GM19035 (cell line): ENCODE measurements at regions not wholly inside any gene's neighbourhood (a gene's known extent, or its start where the extent isn't known, plus 50 kb on each side); places are given as distances from the start of the nearest gene placed in this dataset.
"Not testable (repeated sequence)": the region's sequence is repeated elsewhere in the genome, so short reads cannot be mapped to it uniquely, and the experiment has no call there.

ENCODE experiments used
- ATAC-seq: cut with Tn5 transposase; IDR thresholded peaks from one replicate; pipeline ENCODE4 v1.9.1; 2021; ENCODE audit not compliant: unreplicated experiment

DNA sequence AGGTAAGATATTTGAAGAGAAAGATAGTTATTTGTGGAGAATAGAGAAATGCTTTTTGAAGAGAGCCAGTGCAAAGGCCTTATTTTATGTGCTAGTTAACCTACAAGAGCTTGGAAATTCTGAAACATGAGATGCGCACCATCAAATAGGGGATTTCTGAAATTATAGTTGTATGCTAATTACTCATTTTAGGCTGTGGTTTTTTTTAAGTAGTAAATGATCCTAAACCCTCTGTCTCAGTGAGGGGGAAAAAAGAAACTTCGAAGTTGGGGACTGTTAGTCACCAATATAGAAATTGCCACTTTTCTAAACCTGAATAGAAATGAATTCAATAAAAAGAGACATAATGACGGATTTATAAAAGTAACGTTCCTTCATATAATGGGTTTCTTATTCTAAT is 119.3 kb upstream of the MDFIC start:
- ATAC-seq, result no peak

DNA sequence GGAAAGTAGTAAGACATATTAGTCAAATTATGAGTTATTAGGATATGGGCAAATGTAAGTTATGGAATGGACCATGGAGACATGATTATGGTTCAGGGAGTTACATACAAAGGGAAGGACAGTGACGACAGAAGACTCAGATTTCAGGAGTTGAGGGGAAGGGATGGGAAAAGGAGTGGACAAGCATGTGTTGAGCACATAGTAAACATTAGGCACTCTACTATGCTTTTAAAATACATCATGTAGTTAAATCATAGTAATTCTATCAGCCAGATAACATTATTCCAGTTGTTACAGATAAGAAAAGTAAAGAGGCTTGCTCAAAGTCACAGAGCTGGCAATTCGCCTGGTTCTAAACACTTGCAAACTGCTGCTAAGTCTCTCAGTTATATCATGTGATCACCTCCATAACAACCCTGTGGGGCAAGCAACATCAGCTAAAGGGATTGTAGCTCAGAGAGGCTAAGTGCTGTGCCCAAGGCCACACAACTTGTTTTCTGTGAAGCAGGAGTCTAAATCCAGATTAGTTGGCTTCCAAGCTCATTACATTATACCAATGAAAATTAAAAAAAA is 115.2 kb upstream of the MDFIC start:
- no peak for ATAC-seq

- ATAC-seq, result no peak
Measured at GRCh38 chr7:114812570-114812969, 109.3 kb upstream of the MDFIC start.

DNA sequence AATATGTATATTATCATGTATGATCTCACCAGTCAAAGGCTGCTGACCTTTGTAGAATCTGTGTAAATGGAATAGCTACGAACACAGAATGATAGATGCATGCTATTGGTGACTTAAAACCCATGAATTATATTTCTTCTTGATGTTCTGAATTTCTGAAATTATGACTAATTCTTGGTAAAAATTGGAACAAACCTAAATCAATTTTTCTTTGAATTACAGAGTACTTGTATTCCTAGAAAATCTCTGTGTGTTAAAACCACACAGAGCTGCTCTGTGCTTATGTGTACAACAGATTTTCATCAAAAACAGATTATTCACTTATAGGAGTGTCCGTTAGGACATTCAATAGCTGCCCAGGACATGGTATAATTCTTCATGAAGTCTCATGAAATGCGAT is 108.3 kb upstream of the MDFIC start:
- ATAC-seq, result no peak

DNA sequence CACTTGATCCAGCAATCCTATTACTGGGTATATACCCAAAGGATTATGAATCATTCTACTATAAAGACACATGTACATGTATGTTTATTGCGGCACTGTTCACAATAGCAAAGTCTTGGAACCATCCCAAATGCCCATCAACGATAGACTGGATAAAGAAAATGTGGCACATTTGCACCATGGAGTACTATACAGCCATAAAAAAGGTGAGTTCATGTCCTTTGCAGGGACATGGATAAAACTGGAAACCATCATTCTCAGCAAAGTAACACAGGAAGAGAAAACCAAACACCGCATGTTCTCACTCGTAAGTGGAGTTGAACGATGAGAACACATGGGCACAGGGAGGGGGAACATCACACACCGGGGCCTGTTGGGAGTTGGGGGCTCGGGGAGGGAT is 104.9 kb upstream of the MDFIC start:
- ATAC-seq, result not testable (repeated sequence)

DNA sequence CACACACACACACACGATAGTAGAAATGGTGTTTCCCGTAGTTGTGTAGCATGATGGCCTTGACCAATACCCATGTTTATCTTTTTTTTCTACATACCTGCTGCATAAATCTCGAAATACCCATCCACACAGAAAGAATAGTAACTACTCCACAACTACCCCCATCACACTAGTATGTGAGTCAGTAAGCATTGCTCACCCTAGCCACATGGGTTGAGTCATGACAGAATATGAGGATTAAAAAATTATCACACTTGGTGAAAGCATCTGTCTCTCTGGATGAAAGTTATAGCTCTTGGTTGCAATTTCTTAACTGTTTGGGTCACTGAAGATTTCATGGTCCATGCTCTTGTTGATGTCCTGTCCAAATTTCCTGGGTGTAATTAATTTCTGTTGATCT is 103.4 kb upstream of the MDFIC start:
- no peak for ATAC-seq

DNA sequence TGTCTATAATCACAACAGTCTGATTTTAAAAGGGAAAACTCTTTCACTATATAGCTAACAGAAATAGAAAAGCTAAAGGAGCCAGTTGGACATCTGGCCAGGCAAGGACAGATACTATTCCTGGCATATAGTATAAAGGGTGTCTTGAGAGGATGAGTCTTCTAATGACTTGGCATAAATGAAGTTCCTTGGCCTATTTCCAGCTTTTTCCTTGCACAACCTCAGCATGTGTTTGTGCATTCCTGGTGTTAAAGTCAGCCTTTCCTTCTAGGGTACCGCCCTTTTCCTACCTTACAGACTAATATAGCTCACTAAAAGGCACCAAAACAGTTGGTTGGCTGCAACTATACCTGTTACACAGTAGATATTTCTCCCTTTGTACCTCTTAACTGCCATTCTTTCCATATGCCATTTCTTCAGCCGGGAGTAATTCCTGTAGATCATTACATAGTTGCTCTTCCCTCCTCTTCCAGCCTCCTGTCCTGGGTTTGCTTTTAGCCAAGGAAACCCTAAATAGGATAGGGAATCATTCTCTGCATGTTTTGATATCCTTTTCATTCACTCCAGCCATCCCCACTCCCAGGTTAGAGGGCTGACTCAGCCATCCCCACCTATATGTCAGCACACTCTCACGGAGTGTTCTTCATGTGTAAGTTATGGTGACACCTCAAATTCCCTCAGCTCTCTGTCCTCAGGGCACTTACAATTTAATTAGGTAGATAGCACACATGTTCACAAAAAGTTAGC is 102.1 kb upstream of the MDFIC start:
- no peak for ATAC-seq

DNA sequence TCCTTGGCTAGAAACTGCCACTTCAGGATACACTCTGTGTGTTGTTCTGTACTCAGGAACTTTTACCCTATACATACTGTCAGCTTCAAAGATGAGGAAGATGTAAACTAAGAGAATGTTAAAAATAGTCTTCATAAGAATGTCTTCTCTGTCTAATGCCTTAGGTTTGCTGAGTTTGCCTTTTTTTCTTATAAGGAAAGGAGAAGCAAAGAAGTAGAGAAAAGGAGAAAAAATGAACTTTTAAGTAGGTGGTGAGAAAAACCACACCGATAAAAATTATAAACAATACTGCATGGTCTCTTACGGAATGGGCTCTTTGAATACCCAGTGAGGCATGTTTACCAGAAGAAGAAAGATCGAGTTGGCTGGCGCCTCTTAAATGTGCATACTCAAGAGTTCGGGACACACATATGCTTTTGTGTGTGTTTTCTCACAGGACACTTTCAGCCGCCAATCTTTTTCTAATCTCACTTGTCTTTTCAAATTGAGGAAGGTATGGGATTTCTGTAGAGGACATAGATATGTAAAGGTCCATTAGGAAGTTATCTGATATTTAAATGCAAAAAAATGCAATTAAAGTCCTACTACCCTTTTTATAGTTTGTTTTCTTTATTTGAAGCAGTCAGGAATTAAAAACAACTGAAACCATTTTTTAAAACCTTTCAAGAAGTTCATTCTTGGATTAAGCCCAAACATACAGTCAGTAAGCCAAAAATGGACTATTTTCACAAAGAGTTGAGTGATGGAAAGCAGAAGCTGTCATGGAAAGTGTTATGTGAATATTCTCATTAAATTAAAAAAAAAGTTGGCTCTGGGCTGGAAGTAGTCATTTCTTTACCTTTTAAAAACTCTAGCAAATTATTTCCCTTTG is 100.6 kb upstream of the MDFIC start:
- ATAC-seq, result no peak

- no peak for ATAC-seq
Measured at GRCh38 chr7:114822131-114822530, 99.8 kb upstream of the MDFIC start.

DNA sequence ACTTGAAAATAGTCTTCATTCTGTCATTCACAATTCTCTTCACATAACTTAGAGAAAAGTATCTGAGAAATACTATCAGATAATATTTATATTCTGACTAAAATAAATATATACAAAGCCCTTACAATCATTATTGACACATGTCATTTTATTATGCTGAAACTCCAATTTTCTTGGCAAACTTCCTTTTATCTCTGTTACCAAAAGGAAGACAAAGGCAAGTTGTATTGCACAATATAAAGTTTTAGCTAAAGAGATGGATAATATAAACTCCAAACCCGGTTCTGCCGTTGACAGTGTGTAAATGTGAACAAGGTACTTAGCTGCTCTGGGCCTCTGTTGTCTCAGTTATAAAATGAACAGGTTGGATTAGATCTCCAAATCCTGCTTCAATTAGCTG is 99.0 kb upstream of the MDFIC start:
- no peak for ATAC-seq

- ATAC-seq, result no peak
Measured at GRCh38 chr7:114823290-114823689, 98.6 kb upstream of the MDFIC start.

- no peak for ATAC-seq
Measured at GRCh38 chr7:114825423-114825951, 96.4 kb upstream of the MDFIC start.

GRCh38 chr7:114830952-114831351 is 90.9 kb upstream of the MDFIC start:
- no peak for ATAC-seq

DNA sequence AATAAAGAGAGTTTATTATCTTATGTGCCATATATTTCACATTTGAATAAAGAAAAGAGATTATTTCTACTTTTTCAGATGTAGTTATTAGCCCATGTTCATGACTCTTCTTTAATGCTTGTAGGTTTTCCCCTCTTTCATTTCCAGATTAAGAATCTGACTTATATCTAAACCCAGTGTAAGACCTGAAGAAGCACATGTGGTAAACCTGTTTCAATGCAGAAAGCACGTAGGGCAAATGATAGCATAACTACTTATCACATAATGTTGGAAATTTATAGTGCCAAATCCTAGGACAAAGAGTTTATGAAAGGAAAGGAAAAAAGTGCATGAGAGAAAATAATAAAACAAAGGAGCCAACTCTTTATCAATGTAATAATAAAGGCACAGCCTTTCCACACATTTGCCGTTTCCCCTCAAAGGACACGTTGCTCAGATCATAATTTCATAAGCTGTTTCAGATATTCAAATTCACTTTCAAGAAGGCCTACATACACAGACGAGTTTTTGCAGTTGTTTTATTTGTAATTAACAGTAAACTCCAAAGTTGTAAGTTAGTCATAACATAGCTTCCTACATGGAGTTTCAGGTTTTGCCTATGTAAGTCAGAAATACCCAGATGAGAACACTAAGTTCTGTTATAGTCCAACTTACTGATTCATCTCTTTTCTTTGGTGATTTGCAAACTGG is 88.8 kb upstream of the MDFIC start:
- peak; percentile 95 for ATAC-seq

- ATAC-seq, result no peak
Measured at GRCh38 chr7:114835303-114835702, 86.6 kb upstream of the MDFIC start.

DNA sequence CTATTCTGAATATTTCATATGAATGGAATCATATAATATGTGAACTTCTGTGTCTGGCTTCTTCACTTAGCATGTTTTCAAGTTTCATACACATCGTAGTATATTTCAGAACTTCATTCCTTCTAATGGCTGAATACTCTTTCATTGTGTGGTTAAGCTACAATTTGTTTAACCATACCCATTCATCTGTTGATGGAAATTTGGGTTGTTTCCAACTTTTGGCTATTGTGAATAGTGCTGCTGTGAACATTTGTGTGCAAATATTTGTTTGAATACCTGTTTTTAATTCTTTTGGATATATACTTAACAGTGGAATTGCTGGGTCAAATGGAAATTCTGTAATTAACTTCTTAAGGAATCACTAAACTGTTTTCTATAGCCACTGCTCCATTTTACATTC is 86.0 kb upstream of the MDFIC start:
- ATAC-seq, result no peak

- no peak for ATAC-seq
Measured at GRCh38 chr7:114842551-114843065, 79.3 kb upstream of the MDFIC start.

DNA sequence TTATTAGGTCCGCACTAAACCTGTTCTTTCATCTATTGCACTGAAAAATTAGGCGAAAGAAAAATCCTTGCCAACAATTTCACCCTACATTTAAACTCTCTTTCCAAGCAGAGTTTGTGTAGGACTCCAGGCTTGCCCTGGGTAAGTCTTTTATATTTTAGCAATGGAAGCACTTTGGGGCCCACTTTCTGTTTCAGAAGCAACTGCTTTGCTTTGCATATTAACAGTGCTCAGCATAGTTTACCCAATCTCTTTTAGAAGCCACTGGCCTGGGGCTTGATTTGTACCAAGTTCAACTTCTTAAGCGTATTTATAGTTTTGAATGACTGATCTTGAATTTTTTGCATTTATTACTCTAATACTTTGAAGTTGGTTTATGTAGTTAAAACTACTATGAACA is 78.8 kb upstream of the MDFIC start:
- ATAC-seq, result no peak

DNA sequence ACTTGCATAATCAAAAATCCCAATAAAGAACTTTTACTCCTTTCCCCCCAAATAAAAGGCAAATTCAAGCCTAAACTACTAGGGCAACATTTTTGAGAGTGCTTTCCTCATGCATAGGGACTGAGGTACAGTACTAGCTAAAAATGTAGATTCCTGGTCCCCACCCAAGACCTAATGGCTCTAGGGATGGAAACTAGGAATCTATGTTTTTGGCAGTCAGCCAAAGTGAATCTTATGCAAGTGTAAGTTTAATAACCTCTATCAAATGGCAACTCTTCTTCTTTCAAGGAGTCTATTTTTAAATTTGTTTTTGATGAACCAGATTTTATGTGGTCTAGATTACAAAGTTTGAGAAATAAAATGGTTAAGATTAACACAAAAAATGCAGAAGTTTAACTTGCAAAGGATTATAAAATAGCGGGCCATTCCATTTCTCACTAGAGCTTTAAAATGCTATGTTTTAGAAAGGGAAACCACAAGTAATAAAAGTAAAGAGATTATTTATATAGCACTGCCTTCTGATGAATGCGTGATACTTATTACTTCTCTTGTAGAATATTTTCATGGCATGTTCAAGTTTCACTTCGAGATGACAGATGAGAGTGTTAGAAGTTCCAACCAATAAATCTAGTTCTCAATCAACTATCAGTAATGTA is 70.4 kb upstream of the MDFIC start:
- ATAC-seq, result no peak

DNA sequence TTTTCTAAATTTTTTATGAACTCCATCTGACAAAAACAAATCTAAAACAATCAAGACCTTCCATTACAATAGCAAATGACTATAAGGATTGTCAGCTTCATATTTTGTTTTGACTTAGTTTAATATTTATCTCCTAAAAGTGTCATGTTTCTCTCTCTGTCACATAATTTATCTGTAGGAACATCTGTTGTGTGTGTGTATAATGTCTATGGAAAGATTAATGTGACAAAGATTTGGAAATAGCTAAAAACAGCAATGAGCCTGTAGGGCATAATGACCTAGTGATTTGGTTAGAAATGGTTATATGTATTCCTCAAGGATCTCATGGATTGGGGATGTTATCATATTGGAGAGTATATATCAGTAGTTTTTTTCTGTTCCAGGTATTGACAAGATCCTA is 69.6 kb upstream of the MDFIC start:
- no peak for ATAC-seq
